CD4-positive, alpha-beta T cell treated with Interleukin-15 for 1 hour (primary cell): ENCODE measurements at regions not wholly inside any gene's neighbourhood (a gene's known extent, or its start where the extent isn't known, plus 50 kb on each side); places are given as distances from the start of the nearest gene placed in this dataset.

ENCODE experiments used
- DNase-seq: peaks from one replicate; pipeline ENCODE4 v3.0.0-alpha.2; 2020

DNA sequence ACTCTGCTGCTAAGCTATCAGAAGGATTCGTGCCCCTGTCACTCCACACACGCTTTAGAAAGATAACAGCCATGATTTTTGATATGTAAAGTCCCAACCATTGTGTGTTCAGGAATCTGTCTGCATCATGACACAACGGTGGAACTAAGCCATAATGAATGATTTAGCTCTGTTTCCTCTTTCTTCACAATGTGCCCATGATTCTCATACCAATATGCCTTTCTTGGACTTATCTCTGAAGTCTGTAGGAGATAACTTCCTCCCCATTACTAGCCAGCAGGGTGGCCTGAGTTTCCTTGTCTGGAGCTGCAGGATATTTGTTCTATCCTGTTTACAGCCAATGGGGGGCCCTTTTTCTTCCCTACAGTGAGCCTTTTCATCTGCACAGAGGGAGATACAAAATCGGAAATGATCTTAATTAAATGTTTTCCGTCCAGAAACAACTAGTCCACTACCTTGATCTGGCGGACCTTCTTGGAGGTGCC lies 511.7 kb downstream of the USP25 start:
- DNase-seq: no peak

DNA sequence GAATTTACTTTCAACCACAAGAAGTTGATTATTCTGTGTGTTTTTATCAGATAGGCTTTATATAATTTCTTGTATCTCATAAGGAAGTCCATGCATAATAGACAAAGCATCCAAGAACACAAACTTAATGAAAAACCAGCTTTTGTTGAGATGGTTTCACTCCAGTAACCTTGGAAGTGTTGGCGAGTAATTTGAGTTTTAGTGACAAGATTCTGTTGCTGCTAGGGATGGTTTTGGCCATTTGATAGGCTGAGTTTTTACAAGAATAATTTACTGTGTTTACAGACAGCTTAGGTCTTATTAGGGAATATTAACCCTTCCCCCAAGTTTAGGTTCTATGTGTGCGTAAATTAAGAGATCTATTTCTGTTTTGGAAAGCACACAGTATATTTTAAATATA lies 513.6 kb downstream of the USP25 start:
- no peak for DNase-seq

DNA sequence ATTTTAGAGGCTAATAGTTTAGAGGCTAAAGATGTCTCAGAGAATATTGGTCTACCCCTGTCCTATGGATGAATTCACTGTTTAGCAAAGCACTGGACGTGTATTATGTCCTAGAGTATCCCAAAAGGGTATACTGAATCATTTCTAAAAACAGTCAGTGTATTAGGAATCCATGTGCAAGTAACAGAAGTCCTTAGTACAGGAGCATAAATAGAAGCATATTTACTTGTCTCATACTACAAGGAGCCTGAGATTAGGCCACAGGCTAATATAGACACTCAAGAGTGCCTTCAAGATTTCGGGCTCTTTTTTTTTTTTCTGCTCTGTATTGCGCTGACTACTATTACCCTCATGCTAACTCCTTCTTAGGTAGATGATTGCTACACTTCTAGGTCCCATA lies 518.9 kb downstream of the USP25 start:
- no peak for DNase-seq

DNA sequence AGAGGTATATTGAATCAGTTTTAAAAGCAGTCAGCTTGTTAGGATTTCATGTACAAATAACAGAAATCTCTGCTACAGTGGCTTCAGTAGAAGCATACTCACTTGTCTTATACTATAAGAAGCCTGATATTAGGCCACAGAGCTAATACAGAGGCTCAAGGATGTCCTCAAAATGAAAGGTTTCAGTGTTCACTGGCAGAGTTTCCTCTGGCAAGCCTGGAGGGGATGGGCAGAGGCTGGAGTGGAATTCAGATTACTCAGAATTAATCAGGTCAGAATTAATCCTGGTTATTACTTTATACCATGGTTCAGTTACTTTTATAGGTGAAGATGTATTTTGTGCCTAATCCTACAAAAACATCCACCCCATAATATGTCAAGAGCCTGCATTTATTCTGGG lies 520.5 kb downstream of the USP25 start:
- no peak for DNase-seq

DNA sequence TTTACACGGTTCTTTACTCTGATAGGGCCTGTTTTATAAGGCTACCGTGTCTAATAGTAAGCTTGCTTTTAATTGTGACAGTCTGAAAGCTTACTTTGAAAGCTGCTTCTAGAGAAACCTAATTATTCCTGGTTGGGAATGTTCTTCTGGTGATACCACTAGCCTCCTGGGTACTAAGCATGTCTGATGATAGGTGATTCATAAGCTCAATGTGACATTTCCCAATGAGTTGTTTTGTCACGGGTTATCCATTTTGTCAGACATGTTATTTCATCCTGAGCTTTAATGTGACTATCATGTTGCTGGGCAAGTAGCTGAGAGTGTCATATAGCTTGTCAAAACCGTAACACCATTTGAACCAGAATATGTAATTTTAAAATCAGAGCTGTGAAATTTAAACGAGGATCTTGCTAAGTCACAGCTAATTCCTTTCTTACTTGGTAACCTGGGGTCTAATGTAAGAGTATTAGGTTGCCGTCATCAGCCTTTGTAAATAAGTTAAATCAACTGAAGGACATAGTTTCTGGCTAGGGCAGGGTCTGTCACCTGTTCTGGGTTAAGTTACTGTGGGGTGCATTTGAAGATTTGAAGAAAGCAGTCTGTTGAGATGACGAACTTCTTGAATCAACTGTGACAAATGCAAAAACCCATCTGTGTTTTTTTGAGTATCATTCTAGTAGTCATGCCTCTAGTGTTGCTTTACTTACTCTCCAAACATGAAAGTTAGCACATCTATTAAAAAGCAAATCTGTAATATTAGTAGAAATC lies 529.2 kb downstream of the USP25 start:
- no peak for DNase-seq

DNA sequence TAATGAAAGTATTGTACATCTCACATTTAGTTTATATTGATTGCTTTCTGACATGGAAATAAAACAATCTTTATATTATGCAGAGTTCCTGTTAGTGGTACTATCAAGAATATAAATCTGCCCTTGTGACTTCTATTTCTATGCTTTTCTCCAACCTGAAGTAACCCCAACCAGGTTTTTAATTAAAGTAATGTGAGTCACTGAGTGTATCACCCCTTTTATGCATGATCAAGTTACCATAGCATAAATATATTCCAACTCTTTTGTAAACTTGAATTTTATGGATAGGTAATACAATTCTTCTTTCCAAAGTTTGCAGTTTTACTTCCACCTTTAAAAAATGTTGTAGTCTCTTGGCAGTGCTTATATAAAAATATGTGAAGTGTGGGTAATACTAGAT lies 532.3 kb downstream of the USP25 start:
- no peak for DNase-seq

DNA sequence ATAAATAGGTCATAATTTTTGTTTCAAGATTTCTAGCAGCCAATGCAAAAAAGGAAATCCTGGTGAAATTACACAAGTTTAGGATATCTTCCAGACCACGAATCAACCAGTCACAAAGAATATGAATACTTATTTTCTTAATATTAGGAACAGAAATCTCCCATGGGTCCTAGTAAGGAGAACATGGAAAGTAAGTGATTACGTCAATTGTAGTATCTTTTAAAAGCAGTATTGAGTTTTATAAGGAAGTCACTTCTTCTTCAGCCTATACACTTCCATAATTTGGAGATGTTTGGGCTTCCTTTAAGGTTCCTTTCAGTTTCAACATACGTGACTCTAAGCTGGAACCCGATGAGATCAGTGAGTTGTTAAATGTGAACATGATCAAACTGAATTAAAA lies 534.5 kb downstream of the USP25 start:
- DNase-seq: no peak

DNA sequence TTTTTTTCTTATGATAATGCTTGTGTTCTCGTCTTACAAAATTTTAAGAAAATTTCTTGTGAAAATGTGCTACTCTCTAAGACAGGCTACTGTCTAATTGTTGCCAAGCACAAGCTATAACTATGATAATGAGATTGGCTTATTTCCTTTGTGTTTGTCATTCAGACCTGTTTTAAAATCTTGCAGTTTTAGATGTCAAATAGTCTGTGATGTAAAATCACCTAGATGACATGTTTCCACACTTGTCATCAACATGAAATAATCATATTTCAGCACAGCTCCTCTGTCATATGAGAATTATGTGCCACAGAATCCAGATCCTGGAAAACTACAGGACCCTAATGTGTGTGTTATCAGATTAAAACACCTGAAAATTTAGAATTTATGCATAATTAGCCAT lies 539.7 kb downstream of the USP25 start:
- no peak for DNase-seq

DNA sequence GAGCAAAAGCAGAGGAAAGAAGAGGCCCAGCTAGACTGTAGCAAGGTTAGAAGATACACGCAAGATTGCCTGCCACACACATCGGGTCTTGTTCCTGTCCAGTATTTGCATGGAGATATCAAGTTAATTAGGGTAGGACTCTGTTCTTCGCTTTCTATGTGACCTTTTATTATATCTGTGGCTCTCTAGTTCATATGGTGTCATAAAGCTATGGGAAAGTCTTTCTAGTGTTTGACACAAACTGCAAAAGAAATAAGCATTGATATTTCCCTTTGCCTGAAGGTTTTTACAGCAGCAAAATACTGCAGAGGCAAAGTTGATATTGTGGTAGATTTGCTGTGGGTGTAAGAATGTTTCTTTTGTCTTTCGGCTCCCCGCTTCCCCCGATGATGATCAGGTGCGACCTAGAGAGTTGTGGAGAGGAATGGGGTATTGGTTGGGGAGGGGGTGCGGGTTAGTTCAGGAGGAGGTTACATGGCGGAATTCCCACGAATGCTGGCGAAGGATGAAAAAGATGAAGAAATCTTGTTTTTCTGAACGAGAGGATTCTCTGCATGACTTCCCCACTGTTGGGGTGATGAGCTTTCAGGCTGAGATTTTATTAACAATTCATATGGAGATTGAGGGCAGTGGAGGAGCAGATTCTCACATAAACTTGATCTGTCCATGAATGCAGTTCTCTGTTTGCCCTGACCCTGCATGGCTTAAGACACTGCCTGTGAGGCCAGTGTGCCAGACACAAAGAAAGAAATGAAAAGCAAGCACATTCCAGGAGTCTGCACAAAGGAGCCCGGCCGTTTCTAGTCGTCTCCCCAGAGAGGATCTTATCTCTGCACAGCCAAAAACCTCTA lies 550.2 kb downstream of the USP25 start:
- no peak for DNase-seq

DNA sequence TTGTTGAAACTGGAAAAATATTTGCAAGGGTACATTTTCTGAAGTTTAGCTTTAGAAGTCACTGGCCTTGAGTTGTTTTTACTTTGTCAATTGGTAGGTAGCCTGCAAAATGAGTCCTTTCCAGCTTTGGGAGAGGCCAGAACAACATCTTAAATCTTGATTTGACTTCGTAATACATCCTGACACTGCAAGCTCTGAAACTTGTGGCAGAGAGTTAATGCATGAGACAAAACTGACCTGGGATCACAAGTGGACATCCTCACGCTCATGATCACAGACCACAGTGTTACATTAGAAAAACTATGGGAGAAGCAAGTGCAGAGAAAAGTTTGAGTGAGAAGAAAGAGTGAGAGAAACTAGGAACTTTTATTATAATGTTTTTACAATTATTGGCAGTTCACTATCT lies 550.9 kb downstream of the USP25 start:
- DNase-seq: no peak

DNA sequence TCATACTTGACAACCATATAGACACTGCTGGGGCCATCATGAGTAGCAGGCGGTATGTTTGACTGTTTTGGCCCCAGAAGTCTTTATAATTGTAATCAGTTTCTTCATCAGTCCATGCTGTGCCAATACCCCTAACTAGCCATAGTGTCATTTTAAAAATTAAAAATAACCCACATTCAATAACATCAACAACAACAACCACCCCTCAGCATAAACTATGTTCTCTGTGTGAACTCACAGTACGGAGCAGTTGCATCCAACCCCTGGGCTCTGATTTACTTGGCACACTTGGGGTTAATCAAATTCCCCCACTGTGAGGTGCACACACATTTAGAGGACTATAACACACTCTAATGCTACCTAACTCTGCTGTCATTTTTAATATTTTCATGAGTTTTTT lies 553.7 kb downstream of the USP25 start:
- no peak for DNase-seq

DNA sequence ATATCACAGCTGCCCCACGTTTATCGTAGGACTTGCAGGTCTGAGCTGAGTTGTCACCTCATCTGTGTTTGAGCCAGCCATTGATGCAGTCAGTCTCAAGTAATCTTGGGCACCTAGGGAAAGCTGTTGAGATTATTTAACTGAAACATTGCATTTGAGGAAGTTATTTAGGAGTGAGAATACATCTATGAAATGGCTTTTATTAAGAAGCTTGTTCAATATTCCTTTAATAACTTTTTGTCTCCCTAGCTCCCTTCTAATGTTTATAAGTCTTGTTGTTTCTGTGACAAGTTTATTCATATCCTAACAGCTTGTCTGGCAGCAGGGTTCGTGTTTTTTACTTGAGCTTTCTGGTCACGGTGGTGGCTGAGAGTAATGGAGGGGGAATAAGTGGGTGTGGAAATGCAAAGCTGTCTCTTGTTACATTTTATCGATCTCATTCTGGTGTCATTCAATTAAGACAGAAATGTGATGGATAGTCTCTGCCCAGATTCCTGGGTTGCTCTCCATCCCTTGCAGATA lies 555.9 kb downstream of the USP25 start:
- DNase-seq: no peak

DNA sequence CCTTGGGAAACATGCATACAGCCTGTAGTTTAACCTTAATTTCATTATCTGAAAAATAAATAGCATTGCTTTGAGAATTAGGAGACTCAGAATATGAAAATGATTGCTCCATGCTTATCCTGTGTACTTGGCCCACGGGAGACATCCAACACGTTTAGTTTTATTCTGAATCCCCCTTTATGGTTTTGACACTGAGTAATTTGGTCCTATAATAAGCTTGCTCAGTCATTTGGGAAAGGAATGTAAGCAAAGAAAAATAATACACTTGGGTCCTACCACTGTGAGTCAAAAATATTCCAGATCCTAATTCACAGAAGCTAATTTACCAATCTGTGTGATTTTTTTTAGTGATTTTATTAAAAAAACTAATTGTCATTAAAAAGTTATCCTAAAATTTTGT lies 557.3 kb downstream of the USP25 start:
- DNase-seq: no peak

DNA sequence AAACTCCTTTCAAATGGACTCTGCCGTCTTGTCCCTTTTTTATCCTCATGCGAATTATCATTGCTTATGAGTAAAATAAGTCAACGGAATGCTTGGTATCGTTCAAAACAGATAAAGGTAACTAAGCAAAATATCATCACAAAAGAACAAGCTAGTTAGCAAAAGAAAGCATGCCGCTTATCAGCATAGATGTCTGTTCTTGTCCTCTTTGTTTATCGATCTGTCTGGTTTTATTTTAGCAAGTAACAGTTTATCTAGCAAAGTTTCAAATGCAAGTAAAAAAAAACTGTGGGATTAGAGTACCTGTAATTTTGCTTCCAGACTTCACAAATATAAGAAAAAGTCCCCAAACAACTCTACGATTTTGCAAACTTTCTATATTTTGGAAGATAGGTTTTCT lies 561.5 kb downstream of the USP25 start:
- DNase-seq: no peak

DNA sequence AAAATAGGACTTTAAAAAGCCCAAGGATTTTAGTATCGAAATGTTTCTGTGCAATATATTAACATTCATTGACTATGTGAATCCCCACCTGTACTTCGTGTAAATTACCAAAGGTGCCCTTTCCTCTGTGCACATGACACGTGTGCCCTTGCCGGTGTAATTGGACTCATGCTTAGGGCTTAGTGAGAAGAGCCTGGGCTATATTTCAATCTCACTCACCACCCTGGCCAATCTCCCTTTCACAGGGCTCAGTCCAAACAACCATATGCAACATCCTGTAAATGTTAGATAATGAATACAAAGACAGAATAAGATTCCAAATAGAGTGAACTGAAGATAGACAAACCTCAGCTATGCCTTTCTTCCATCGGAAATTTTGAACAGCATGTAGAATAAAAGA lies 564.3 kb downstream of the USP25 start:
- no peak for DNase-seq

DNA sequence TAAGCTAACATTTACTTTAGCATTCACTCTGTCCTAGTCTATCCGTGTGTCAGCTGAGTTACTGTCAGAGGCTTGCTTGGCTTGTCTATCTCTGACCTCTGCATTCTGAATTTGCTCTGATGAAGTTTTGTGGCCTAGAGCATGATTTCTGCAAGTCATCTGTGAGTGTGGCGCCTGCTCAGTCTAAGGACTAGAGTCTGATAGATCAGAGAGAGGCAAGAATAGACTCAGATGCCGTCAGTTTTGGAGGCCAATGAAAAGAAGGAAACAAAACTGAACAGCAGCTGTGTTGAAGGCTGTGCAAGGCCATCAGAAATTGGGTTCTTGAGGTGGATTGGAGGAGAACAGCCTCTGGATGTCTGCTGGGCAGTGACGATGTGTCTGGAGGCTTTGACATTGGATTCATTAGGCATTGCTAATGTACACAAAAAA lies 573.1 kb downstream of the USP25 start:
- no peak for DNase-seq

DNA sequence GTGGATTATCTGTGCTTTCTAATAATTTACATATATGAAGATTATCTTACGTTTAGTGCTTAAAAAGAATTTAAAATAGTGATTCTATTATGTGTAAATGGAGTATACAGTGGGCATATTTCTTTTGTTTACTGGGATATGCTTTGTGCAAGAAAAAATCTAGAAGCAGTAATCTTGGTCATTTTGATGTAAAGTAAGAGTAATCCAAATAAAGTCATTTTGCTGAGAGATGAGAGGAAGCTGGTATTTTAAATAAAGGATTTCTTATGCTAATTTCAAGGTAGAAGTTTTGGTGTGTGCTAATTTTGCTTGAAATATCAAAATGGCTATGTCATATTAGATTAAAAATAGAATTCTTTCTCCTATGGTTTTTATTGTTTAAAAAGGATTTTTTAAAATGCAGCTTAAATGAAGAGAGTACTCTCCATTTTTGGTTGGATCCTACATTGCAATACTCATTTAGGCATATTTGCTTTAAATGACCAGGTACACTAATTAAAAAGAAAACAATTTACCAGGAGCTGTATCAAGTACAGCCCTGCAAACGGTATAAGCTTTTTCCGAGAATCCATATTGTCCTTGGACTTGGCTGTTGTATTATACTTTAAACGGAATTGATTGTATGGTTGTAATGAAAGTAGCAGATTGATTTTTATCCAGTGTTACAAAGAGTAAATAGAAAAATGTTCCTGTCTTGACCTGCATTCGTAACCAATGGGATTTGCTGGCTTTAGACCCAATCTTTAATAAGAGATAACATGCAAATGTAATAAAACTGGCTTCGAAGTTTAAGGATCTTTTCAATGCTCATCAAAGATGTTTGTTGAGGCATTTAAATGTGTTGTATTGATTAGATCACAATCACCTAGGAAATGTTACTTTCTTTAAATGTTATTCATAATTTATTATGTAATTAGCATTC lies 574.7 kb downstream of the USP25 start:
- DNase-seq: no peak

DNA sequence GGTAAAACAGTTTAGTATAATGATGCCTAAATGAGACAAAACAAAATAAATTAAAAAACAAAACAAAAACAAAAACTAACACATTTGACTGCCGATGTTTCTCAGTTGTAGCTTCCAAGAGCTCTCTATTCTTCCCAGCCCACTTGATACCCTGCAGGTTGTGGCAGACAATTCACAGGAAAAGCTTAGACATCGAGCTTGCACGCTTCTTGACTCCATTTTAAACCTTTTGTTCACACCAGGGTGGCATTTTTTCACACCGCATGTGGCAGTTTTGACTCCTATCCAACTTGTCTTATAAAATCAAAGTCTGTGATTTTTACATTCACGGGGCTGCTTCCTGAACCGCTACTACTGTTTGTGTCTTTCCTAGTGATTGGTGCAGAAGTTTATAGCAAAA lies 575.9 kb downstream of the USP25 start:
- no peak for DNase-seq

DNA sequence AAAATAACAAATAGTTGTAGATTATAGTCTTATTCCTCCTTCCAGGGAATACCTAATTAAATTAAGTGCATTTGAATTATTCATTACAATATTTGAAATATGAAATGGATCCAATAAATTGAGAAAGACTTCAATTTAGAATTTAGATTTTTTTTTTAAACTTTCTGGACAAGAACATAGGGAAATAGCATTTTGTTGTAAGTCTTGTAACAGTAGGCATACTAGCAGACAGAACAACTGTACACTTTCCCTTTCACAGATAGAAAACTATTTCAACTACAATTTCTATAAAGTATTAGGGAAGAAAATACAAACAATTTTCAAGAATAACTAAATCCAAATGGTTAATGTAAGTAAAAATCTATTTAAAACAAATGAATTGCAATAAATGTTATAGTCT lies 577.5 kb downstream of the USP25 start:
- DNase-seq: no peak

DNA sequence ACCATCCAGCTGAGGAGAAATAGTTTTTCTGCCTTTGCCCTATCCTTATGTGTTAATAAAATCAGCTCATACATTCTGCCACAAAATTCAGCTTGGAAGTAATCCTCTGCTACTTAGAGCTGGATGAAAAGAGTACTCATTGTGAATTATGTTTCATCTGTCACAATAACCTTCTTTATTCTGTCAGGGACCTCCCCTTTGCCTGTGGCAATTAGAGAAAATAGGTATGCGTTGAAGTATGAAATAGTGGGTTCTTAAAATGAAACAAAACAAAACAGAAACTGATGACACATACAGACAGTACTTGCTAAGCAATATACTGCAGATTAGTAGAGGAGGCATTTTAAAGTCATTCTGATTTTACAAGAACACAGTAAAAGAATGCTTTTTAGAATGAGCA lies 578.5 kb downstream of the USP25 start:
- DNase-seq: no peak

DNA sequence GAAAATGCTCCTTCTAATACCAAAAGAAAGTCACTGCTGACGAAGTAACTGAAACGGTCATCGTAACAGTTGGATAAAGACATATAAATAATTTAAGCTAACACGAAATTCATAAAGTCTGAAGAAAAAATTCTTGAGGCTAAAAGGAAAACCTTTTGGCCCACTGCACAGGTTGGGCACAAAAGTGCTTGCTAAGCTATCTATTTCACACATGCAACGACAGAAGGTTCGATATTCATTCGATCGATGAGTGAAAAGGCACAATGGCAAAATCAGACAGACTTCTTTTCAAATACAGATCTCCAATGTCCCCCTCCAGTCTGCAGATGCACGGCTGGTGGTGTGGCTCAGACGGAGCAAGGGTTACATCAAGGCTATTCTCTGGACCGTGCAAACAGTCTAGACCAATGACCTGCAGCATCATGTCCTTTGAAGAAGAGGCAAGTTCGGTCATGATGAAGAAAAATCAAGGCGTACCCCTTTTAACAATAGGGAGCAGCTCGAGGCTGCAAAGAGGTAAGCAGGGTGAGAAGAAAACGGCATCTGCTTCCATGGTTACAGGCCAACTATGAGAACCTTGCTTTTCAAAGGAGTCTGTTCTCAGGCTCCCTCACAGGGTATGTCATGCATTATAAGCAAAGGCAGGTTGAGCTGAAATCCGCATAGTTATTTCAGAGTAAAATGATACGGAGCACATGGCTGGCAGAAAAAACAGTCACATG lies 579.6 kb downstream of the USP25 start:
- DNase-seq: no peak

DNA sequence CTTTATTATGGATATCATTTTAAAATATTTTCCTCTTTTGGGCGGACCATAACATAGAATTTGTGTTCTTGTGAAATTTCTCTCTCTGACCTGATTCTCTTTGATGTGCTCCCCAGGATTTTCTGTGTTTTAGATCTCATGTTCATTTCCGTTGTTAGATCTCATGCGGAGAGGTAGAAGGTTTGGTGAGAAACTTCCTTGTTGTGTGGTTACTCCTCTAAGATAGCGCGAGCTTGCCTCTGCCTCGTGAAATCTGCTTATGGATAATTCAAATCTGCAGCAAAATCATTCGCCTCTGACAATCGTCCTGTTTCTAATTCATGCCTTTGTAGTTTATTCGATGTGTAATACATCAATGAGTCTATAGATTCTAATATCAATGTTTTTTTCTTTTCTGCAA lies 580.4 kb downstream of the USP25 start:
- DNase-seq: no peak
